WI38 (cell line): ENCODE measurements at regions not wholly inside any gene's neighbourhood (a gene's known extent, or its start where the extent isn't known, plus 50 kb on each side); places are given as distances from the start of the nearest gene placed in this dataset.

ENCODE experiments used
- H3K4me3 ChIP-seq: 2 replicates; pipeline ENCODE4 v1.5.1; 2011; ENCODE audit warnings: low read depth, mild to moderate bottlenecking, control low read depth, low read length
- CTCF ChIP-seq: IDR thresholded peaks from 2 replicates; pipeline ENCODE4 v1.5.1; 2012; ENCODE audit warnings: low read depth, mild to moderate bottlenecking, control low read depth, low read length

- no peak overlapping the region for H3K4me3 ChIP-seq
- no peak for TF ChIP-seq CTCF
Measured at GRCh38 chr20:51093240-51093763, 70.4 kb upstream of the KCNG1 start.

GRCh38 chr20:51092338-51092737 is 69.4 kb upstream of the KCNG1 start:
- no peak overlapping the region for H3K4me3 ChIP-seq
- TF ChIP-seq CTCF: no peak

- H3K4me3 ChIP-seq: no peak overlapping the region
- no peak for TF ChIP-seq CTCF
Measured at GRCh38 chr20:51091406-51092195, 68.7 kb upstream of the KCNG1 start.

- no peak overlapping the region for H3K4me3 ChIP-seq
- TF ChIP-seq CTCF: no peak
Measured at GRCh38 chr20:51089840-51090239, 66.9 kb upstream of the KCNG1 start.

GRCh38 chr20:51089272-51089781 is 66.4 kb upstream of the KCNG1 start:
- H3K4me3 ChIP-seq: no peak overlapping the region
- no peak for TF ChIP-seq CTCF

GRCh38 chr20:51087266-51087665 is 64.4 kb upstream of the KCNG1 start:
- no peak for TF ChIP-seq CTCF
- H3K4me3 ChIP-seq: no peak overlapping the region

- no peak for TF ChIP-seq CTCF
- H3K4me3 ChIP-seq: no peak overlapping the region
Measured at GRCh38 chr20:51085769-51086168, 62.9 kb upstream of the KCNG1 start.
